ENCODE measurements at regions not wholly inside any gene's neighbourhood (a gene's known extent, or its start where the extent isn't known, plus 50 kb on each side); places are given as distances from the start of the nearest gene placed in this dataset.
"Not testable (repeated sequence)": the region's sequence is repeated elsewhere in the genome, so short reads cannot be mapped to it uniquely, and the experiment has no call there.

GRCh38 chr13:42477596-42478190 lies 96.3 kb upstream of the TNFSF11 start:
- no peak for DNase-seq (ENCODE audit: low read depth in 1 of 2, low spot score in 1 of 2)

DNA sequence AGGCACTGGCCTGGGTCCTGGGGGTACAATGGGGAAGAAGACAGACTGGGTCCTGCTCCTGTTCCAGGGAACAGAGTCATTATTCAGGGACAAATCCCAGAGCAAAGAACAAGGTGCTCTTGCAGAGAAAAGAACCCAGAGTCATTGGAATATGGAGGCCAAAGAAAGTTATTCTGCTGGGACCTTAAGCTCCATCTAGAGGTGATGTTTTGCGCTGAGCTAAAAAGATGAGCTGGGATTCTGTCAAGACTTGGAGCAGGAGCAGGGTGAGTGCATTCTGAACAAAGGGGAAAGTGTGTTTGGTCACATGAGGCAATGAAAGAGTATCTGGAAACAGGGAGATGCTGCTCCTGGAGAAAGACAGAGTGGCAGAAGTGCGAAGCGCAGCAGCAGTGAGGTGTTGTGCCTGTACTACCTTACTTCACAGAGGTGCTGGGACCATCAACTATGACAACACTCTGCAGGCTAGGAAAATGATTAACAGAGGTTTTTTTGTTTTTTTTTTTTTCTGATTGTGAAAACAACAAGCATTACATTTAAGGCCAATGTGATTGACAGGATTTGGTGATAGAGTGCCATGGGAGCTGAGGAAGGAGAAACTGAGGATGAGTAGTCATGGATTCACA lies 95.3 kb upstream of the TNFSF11 start:
- no peak for DNase-seq (ENCODE audit: low read depth in 1 of 2, low spot score in 1 of 2)

DNA sequence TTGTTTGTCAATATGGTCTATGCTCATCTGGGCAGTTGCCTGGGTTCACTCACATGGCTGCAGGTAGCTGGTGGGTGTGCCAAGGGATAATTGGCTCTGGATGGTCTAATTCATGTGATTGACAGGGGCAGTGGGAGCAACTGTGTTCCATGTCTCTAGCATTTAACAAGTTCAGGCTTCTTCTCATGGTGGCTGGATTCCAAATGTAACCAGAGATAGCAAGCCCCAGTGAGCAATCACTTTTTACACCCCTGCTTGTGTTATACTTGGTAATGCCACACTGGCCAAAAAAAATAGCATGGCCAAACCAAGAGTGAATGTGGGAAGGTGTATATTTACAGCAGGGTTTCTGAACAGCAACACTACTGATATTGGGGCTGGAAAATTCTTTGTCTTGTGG lies 89.6 kb upstream of the TNFSF11 start:
- DNase-seq (ENCODE audit: low read depth in 1 of 2, low spot score in 1 of 2) = no peak

GRCh38 chr13:42485272-42485671 lies 88.7 kb upstream of the TNFSF11 start:
- no peak for DNase-seq (ENCODE audit: low read depth in 1 of 2, low spot score in 1 of 2)

DNA sequence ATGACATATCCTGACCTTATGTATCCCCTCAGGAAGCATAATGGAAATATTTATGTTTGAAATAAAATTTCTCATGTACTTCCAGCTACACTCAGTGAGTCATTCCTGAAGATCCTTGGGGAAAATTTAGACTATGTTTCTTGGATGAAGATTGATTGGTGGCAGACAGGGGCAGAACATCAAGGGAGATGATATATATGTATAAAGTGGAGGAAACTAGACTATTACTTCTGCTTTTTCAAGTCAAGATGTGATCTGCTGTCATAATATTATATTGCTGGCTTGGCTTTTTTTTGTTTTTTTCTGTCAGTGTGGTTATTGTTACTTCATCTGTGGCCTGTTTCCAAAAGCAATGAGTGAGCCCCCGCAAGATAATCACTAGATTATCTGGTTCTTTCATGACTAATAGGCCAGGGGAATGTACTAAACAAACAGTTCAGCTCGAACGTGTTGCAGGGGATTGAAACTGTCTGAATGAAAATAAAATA lies 87.2 kb upstream of the TNFSF11 start:
- no peak for DNase-seq (ENCODE audit: low read depth in 1 of 2, low spot score in 1 of 2)

- DNase-seq (ENCODE audit: low read depth in 1 of 2, low spot score in 1 of 2) = no peak
These were observed 86.7 kb upstream of the TNFSF11 start for GRCh38 chr13:42487221-42487620.

DNA sequence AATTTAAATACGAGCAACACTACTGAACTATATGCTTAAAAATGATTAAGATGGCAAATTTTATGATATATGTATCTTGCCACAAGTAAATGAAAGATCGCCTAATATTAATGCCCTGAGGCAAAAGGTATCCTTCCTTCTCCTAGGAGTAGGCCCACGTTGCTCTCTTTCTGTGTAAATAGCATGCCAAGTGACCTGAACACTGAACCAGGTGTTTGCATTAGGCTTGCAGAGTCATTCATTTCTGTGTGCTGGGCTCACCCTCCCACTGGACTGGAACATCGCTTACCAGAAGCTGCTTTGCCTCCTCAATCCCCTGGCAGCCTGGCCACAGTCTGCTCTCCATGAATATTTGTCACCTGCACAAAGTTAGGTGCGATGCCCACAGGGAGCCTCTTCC lies 83.3 kb upstream of the TNFSF11 start:
- DNase-seq (ENCODE audit: low read depth in 1 of 2, low spot score in 1 of 2) = no peak

DNA sequence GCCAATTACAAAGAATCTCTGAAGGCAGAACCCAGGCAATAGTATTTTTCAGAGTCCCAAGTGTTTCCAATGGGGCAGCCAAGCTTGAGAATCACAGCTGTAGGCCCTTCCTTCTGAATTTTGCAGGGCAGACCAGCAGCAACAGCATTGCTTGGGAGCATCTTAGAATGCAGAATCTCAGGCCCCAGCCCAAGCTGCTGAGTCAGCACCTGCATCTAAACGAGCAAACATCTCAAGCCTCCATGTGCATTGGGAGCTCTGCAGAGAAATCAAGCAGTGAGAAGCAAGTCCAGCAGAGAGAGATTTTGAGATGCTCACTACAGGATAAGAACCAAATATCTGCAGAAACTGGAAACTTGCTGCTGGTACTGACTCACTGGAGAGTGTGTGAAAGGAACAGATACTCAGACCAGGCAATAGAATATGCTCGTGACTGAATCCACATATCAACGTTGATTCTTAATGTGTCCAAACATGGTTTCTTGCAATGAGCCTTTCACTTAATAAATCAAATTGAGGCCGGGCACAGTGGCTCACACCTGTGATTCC lies 81.5 kb upstream of the TNFSF11 start:
- no peak for DNase-seq (ENCODE audit: low read depth in 1 of 2, low spot score in 1 of 2)

GRCh38 chr13:42494157-42494556 lies 79.8 kb upstream of the TNFSF11 start:
- DNase-seq (ENCODE audit: low read depth in 1 of 2, low spot score in 1 of 2) = no peak

GRCh38 chr13:42495255-42495654 lies 78.7 kb upstream of the TNFSF11 start:
- DNase-seq (ENCODE audit: low read depth in 1 of 2, low spot score in 1 of 2) = no peak

DNA sequence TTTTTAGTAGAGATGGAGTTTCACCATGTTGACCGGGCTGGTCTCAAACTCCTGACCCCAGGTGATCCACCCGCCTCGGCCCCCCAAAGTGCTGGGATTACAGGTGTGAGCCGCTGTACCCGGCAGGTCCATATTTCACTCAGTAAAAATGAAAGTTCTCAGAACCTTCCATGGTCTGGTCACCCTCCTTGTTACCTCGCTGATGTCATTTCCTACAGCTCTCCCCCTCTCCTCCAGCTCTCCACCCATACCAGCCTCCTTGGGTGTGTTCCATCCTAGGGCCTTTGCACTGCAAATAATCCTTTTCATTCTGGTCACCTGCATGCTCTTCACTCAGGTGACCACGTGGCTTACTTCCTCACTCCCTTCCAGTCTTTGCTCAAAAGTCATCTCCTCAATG lies 78.2 kb upstream of the TNFSF11 start:
- no peak for DNase-seq (ENCODE audit: low read depth in 1 of 2, low spot score in 1 of 2)

- DNase-seq (ENCODE audit: low read depth in 1 of 2, low spot score in 1 of 2) = not testable (repeated sequence)
These were observed 76.9 kb upstream of the TNFSF11 start for GRCh38 chr13:42496926-42497554.

DNA sequence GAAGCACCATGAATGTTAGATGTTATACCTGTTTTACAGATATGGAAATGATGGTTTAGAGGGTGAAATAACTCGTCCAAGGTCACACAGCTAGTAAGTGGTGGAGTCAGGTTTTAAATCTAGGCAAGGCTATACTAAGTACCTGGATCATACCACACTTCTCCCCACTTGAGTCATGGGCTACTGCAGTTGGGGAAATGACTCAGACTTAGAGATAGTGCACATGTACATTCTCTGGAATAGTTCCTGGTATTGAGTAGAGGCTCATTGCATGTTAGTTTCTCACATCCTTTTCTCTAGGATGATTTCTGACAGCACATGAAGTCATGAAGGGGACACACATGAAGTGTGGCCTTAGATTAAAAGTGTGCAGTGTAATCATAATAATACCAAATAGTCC lies 76.2 kb upstream of the TNFSF11 start:
- no peak for DNase-seq (ENCODE audit: low read depth in 1 of 2, low spot score in 1 of 2)

- no peak for DNase-seq (ENCODE audit: low read depth in 1 of 2, low spot score in 1 of 2)
These were observed 75.4 kb upstream of the TNFSF11 start for GRCh38 chr13:42498521-42498920.

Measured in activated T-helper 1 cell treated with anti-CD3 and anti-CD28 coated beads, Interleukin-2, amount 50 U/mL, for 16 hours (primary cell).